ENCODE measurements at regions not wholly inside any gene's neighbourhood (a gene's known extent, or its start where the extent isn't known, plus 50 kb on each side); places are given as distances from the start of the nearest gene placed in this dataset.

GRCh38 chr1:5492846-5493245, 499.4 kb downstream of the NPHP4 start:
- CTCF ChIA-PET = no interaction called here
- Histone ChIP-seq H2AFZ (ENCODE audit: low read depth, low read length, poor library complexity, severe bottlenecking) (no peak overlapping the region), H3K9me3 (ENCODE audit: control insufficient read depth in 1 of 2, insufficient read depth in 1 of 2, low read depth in 1 of 2, low read length in 2 of 2) (no peaks in the 10 kb centered on the region), H3K27me3 (ENCODE audit: insufficient read depth, low read length) (peaks cover 64% of the 10 kb centered on the region), H3K4me1 (ENCODE audit: control insufficient read depth in 1 of 2, insufficient read depth in 2 of 2, low read length in 2 of 2) (no peaks in the 10 kb centered on the region), H3K36me3 (ENCODE audit: control insufficient read depth in 1 of 2, insufficient read depth in 2 of 2, low read length in 2 of 2) (no peaks in the 10 kb centered on the region), H3K4me2 (ENCODE audit: low read length) (no peak overlapping the region), H4K20me1 (ENCODE audit: insufficient read depth) (no peaks in the 10 kb centered on the region), H3K4me3 (replicated peaks in 1 of 2; ENCODE audit: low read depth in 1 of 2, low read length in 2 of 2) (no peak overlapping the region), H3K9me2 (ENCODE audit: insufficient read depth) (no peaks in the 10 kb centered on the region), H3K79me2 (ENCODE audit: insufficient read depth, low read length) (no peaks in the 10 kb centered on the region), H3K9ac (ENCODE audit: low read length) (no peak overlapping the region), H3K27ac (ENCODE audit: low read depth, low read length) (no peak overlapping the region)
- ATAC-seq (no peak), DNase-seq (ENCODE audit: low read depth, low spot score) (no peak)
- intact Hi-C loops (cut with micrococcal nuclease) = no loop called here
- POLR2A ChIA-PET = no interaction called here
- BruUV-seq (replicated peaks) = no TSS peak
- TF ChIP-seq EZH2phosphoT487 (IDR thresholded peaks at IDR 0.05; ENCODE audit: borderline replicate concordance) (no peak), POLR2AphosphoS5 (IDR thresholded peaks at IDR 0.05; ENCODE audit: low read depth, low read length) (no peak), ZFX (IDR thresholded peaks at IDR 0.05) (no peak), EZH2 (IDR thresholded peaks at IDR 0.05) (no peak), SRF (IDR thresholded peaks at IDR 0.05; ENCODE audit: low read depth) (no peak), CBX3 (IDR thresholded peaks at IDR 0.05; ENCODE audit: low read depth) (no peak), YY1 (IDR thresholded peaks at IDR 0.05; ENCODE audit: extremely low read depth, insufficient replicate concordance, low read depth, low read length) (no peak), RAD21 (IDR thresholded peaks at IDR 0.05; ENCODE audit: low read depth) (no peak), SP1 (IDR thresholded peaks at IDR 0.05; ENCODE audit: low read depth) (no peak), TCF7L2 (IDR thresholded peaks at IDR 0.05; ENCODE audit: borderline replicate concordance, extremely low read depth, insufficient read depth, insufficient read length) (no peak), CTCF (IDR thresholded peaks at IDR 0.05 in 2 of 3, conservative IDR thresholded peaks at IDR 0.05 in 1 of 3; ENCODE audit: borderline replicate concordance in 1 of 3, insufficient read depth in 1 of 3, low read depth in 2 of 3, low read length in 2 of 3) (no peak)
- TF ChIP-seq, protein P1, sequence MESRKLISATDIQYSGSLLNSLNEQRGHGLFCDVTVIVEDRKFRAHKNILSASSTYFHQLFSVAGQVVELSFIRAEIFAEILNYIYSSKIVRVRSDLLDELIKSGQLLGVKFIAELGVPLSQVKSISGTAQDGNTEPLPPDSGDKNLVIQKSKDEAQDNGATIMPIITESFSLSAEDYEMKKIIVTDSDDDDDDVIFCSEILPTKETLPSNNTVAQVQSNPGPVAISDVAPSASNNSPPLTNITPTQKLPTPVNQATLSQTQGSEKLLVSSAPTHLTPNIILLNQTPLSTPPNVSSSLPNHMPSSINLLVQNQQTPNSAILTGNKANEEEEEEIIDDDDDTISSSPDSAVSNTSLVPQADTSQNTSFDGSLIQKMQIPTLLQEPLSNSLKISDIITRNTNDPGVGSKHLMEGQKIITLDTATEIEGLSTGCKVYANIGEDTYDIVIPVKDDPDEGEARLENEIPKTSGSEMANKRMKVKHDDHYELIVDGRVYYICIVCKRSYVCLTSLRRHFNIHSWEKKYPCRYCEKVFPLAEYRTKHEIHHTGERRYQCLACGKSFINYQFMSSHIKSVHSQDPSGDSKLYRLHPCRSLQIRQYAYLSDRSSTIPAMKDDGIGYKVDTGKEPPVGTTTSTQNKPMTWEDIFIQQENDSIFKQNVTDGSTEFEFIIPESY (IDR thresholded peaks at IDR 0.05; ENCODE audit: extremely low read depth, insufficient replicate concordance, low read length) = no peak
- RAD21 ChIA-PET (ENCODE audit: low non-redundant PET in 1 of 2, low total read pairs in 2 of 2, uncharacterized antibody in 2 of 2, unreplicated experiment in 2 of 2) = no interaction called here

Measured in HCT116 (cell line).